WTC11 (cell line): ENCODE measurements at regions not wholly inside any gene's neighbourhood (a gene's known extent, or its start where the extent isn't known, plus 50 kb on each side); places are given as distances from the start of the nearest gene placed in this dataset.

Experiments
- ATAC-seq: fragments of 200-7000 bp; cut with Tn5 transposase; 2 replicates; pipeline ENCODE4 v1.10.0; 2021; ENCODE audit warnings: mild to moderate bottlenecking, moderate library complexity
- CTCF ChIA-PET: fragments of 300-600 bp; sonication (Branson Sonifier 250); formaldehyde crosslinking; loops from one replicate; lab custom pipeline; 2021; ENCODE audit warnings: antibody characterized with exemption; lab: Charles Lee
- POLR2A ChIA-PET: fragments of 350-600 bp; sonication (Branson Sonifier 250); formaldehyde crosslinking; loops from one replicate; lab custom pipeline; 2021; ENCODE audit warnings: antibody characterized with exemption; lab: Charles Lee
- DNase-seq: peaks from one replicate; pipeline ENCODE4 v3.0.0; 2021; ENCODE audit warnings: low spot score
- H3K27ac Mint-ChIP-seq: 2 replicates; pipeline ENCODE4 v1.8.0; 2021; ENCODE audit warnings: mixed read lengths
- H3K27me3 Mint-ChIP-seq: 2 replicates; pipeline ENCODE4 v1.8.0; 2021; ENCODE audit warnings: low read depth, mild to moderate bottlenecking, moderate library complexity, mixed read lengths
- H3K36me3 Mint-ChIP-seq: 2 replicates; pipeline ENCODE4 v1.8.0; 2021; ENCODE audit warnings: mixed read lengths
- H3K4me1 Mint-ChIP-seq: 2 replicates; pipeline ENCODE4 v1.8.0; 2022; ENCODE audit warnings: mixed read lengths
- H3K4me3 Mint-ChIP-seq: 2 replicates; pipeline ENCODE4 v1.8.0; 2021; ENCODE audit warnings: mild to moderate bottlenecking, moderate library complexity, mixed read lengths
- H3K9me3 Mint-ChIP-seq: 2 replicates; pipeline ENCODE4 v1.8.0; 2021; ENCODE audit warnings: mixed read lengths
- CBFB ChIP-seq: sonication (generic); formaldehyde crosslinking; IDR thresholded peaks from 2 replicates; pipeline ENCODE4 v1.8.1; 2022; ENCODE audit warnings: mild to moderate bottlenecking, low read depth, missing genetic modification reagents
- EMX1 ChIP-seq: fragments of 250-450 bp; sonication (Bioruptor Pico); IDR thresholded peaks from 2 replicates; pipeline ENCODE4 v1.8.0; 2021; ENCODE audit warnings: mild to moderate bottlenecking
- ETV6 ChIP-seq: sonication (generic); formaldehyde crosslinking; IDR thresholded peaks from 2 replicates; pipeline ENCODE4 v1.8.1; 2022; ENCODE audit warnings: mild to moderate bottlenecking, missing genetic modification reagents
- FOXK1 ChIP-seq: sonication (generic); formaldehyde crosslinking; IDR thresholded peaks from 2 replicates; pipeline ENCODE4 v1.8.0; 2022; ENCODE audit warnings: mild to moderate bottlenecking, moderate library complexity, missing genetic modification reagents
- MYBL2 ChIP-seq: sonication (generic); formaldehyde crosslinking; IDR thresholded peaks from 2 replicates; pipeline ENCODE4 v1.8.1; 2023; ENCODE audit warnings: mild to moderate bottlenecking, moderate library complexity, missing genetic modification reagents
- NFATC4 ChIP-seq: fragments of 250-450 bp; sonication (Bioruptor Pico); IDR thresholded peaks from 2 replicates; pipeline ENCODE4 v1.9.0; 2021; ENCODE audit warnings: mild to moderate bottlenecking
- NR1H2 ChIP-seq: sonication (generic); formaldehyde crosslinking; IDR thresholded peaks from 2 replicates; pipeline ENCODE4 v1.9.0; 2021; ENCODE audit warnings: mild to moderate bottlenecking, moderate library complexity, missing genetic modification reagents
- NR2C2 ChIP-seq: sonication (generic); formaldehyde crosslinking; IDR thresholded peaks from 2 replicates; pipeline ENCODE4 v1.8.0; 2022; ENCODE audit warnings: mild to moderate bottlenecking, missing genetic modification reagents
- PRRX2 ChIP-seq: fragments of 250-450 bp; sonication (Bioruptor Pico); IDR thresholded peaks from 2 replicates; pipeline ENCODE4 v1.8.0; 2021; ENCODE audit warnings: mild to moderate bottlenecking
- RELA ChIP-seq: sonication (generic); formaldehyde crosslinking; IDR thresholded peaks from 2 replicates; pipeline ENCODE4 v1.8.1; 2022; ENCODE audit warnings: missing genetic modification reagents, mild to moderate bottlenecking, borderline replicate concordance
- SP1 ChIP-seq: sonication (generic); formaldehyde crosslinking; conservative IDR thresholded peaks from 2 replicates; pipeline ENCODE4 v1.8.1; 2022; ENCODE audit warnings: missing genetic modification reagents
- ZBTB21 ChIP-seq: sonication (generic); formaldehyde crosslinking; IDR thresholded peaks from 2 replicates; pipeline ENCODE4 v1.8.1; 2023; ENCODE audit warnings: mild to moderate bottlenecking, missing genetic modification reagents, borderline replicate concordance
- ZNF121 ChIP-seq: sonication (generic); formaldehyde crosslinking; IDR thresholded peaks from 2 replicates; pipeline ENCODE4 v1.8.0; 2023; ENCODE audit warnings: missing genetic modification reagents
- ZNF396 ChIP-seq: fragments of 250-450 bp; sonication (Bioruptor Pico); IDR thresholded peaks from 2 replicates; pipeline ENCODE4 v1.8.0; 2021; ENCODE audit warnings: mild to moderate bottlenecking, moderate library complexity, borderline replicate concordance
- ZNF512 ChIP-seq: sonication (generic); formaldehyde crosslinking; IDR thresholded peaks from 2 replicates; pipeline ENCODE4 v1.8.1; 2022; ENCODE audit warnings: missing genetic modification reagents, borderline replicate concordance
- TF ChIP-seq, protein P1 (sequence below): sonication (generic); formaldehyde crosslinking; IDR thresholded peaks from 2 replicates; pipeline ENCODE4 v1.8.0; 2022; ENCODE audit warnings: mild to moderate bottlenecking, missing genetic modification reagents
- TF ChIP-seq, protein P2 (sequence below): sonication (generic); formaldehyde crosslinking; IDR thresholded peaks from 2 replicates; pipeline ENCODE4 v1.8.1; 2023; ENCODE audit warnings: mild to moderate bottlenecking, missing genetic modification reagents
- TF ChIP-seq, protein P3 (sequence below): fragments of 250-450 bp; sonication (Bioruptor Pico); IDR thresholded peaks from 2 replicates; pipeline ENCODE4 v1.9.0; 2021; ENCODE audit warnings: moderate library complexity, mild to moderate bottlenecking, inconsistent platforms, borderline replicate concordance
- TF ChIP-seq, protein P4 (sequence below): sonication (generic); formaldehyde crosslinking; IDR thresholded peaks from 2 replicates; pipeline ENCODE4 v1.8.0; 2023; ENCODE audit warnings: missing genetic modification reagents

- Mint-ChIP-seq H3K36me3 (no peaks in the 10 kb centered on the region), H3K9me3 (no peaks in the 10 kb centered on the region), H3K4me1 (no peaks in the 10 kb centered on the region), H3K27ac (no peak overlapping the region), H3K27me3 (no peaks in the 10 kb centered on the region), H3K4me3 (no peak overlapping the region)
- CTCF ChIA-PET: interaction anchor here (0.6 kb wide), 1 partner anchor 375 kb away, joined by 4 read pairs; no protein-coding TSS in a partner anchor
- DNase-seq (no peak), ATAC-seq (no peak)
- POLR2A ChIA-PET: no interaction called here
- TF ChIP-seq, protein P1, sequence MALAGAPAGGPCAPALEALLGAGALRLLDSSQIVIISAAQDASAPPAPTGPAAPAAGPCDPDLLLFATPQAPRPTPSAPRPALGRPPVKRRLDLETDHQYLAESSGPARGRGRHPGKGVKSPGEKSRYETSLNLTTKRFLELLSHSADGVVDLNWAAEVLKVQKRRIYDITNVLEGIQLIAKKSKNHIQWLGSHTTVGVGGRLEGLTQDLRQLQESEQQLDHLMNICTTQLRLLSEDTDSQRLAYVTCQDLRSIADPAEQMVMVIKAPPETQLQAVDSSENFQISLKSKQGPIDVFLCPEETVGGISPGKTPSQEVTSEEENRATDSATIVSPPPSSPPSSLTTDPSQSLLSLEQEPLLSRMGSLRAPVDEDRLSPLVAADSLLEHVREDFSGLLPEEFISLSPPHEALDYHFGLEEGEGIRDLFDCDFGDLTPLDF (CRISPR knock-in tag): no peak
- no peak for TF ChIP-seq FOXK1 (CRISPR knock-in tag)
- no peak for TF ChIP-seq PRRX2 (CRISPR knock-in tag)
- no peak for TF ChIP-seq NFATC4 (CRISPR knock-in tag)
- TF ChIP-seq, protein P2, sequence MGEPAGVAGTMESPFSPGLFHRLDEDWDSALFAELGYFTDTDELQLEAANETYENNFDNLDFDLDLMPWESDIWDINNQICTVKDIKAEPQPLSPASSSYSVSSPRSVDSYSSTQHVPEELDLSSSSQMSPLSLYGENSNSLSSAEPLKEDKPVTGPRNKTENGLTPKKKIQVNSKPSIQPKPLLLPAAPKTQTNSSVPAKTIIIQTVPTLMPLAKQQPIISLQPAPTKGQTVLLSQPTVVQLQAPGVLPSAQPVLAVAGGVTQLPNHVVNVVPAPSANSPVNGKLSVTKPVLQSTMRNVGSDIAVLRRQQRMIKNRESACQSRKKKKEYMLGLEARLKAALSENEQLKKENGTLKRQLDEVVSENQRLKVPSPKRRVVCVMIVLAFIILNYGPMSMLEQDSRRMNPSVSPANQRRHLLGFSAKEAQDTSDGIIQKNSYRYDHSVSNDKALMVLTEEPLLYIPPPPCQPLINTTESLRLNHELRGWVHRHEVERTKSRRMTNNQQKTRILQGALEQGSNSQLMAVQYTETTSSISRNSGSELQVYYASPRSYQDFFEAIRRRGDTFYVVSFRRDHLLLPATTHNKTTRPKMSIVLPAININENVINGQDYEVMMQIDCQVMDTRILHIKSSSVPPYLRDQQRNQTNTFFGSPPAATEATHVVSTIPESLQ (CRISPR knock-in tag): no peak
- TF ChIP-seq NR2C2 (CRISPR knock-in tag): no peak
- TF ChIP-seq RELA (CRISPR knock-in tag): no peak
- TF ChIP-seq, protein P3, sequence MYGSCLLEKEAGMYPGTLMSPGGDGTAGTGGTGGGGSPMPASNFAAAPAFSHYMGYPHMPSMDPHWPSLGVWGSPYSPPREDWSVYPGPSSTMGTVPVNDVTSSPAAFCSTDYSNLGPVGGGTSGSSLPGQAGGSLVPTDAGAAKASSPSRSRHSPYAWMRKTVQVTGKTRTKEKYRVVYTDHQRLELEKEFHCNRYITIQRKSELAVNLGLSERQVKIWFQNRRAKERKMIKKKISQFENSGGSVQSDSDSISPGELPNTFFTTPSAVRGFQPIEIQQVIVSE: no peak
- TF ChIP-seq EMX1: no peak
- TF ChIP-seq NR1H2: no peak
- TF ChIP-seq SP1: no peak
- TF ChIP-seq ZNF512 (CRISPR knock-in tag): no peak
- no peak for TF ChIP-seq ZNF396 (CRISPR knock-in tag)
These were observed 120.8 kb upstream of the STK17B start for GRCh38 chr2:196291873-196292800.

DNA sequence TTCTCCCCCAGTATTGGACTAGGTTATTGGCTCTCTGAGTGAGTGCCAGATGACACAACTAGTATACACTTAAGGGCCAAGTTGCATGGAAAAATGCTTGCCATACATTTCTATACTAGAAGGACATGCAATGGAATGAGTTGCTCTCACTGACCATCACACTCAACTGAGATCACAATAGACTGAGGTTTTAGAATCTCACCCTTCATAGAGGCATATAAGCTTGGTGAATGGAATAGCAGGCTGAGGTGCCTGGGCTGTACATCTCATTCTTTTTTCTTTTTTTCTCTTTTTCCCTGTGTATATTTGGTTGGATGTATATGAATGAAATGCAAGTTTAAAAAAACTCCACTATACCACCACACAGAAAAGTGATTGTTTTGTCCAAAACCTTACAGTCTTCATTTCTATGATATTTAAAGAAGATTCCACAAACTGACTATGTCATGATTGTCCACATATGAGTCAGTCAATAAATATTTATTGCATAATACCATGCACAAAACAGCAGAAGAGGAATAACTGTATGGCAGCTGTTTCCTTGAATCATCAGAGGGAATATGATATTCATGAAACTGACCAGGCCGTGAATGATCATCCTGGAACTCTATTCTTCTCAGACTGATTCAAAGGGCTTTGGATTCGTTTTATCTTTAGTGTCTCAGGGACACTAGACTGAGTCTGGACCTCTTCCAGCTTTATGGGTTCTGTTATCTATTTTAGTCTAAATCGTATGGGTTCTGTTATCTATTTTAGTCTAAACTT is 122.6 kb upstream of the STK17B start:
- Mint-ChIP-seq H3K36me3 (no peaks in the 10 kb centered on the region), H3K4me1 (no peaks in the 10 kb centered on the region), H3K9me3 (no peaks in the 10 kb centered on the region), H3K27ac (no peak overlapping the region), H3K4me3 (no peak overlapping the region), H3K27me3 (no peaks in the 10 kb centered on the region)
- ATAC-seq: no peak
- ChIA-PET POLR2A (no interaction called here), CTCF (no interaction called here)
- TF ChIP-seq, protein P4, sequence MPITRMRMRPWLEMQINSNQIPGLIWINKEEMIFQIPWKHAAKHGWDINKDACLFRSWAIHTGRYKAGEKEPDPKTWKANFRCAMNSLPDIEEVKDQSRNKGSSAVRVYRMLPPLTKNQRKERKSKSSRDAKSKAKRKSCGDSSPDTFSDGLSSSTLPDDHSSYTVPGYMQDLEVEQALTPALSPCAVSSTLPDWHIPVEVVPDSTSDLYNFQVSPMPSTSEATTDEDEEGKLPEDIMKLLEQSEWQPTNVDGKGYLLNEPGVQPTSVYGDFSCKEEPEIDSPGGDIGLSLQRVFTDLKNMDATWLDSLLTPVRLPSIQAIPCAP: no peak
- no peak for TF ChIP-seq CBFB (CRISPR knock-in tag)
- TF ChIP-seq, protein P2 (CRISPR knock-in tag): no peak
- TF ChIP-seq ZBTB21 (CRISPR knock-in tag): no peak
- TF ChIP-seq ETV6 (CRISPR knock-in tag): no peak
- no peak for TF ChIP-seq ZNF121 (CRISPR knock-in tag)
- TF ChIP-seq MYBL2 (CRISPR knock-in tag): no peak
- TF ChIP-seq, all 79 proteins: peak for 0
- no peak for DNase-seq
